ENCODE measurements at regions not wholly inside any gene's neighbourhood (a gene's known extent, or its start where the extent isn't known, plus 50 kb on each side); places are given as distances from the start of the nearest gene placed in this dataset.

- TF ChIP-seq, protein P1, sequence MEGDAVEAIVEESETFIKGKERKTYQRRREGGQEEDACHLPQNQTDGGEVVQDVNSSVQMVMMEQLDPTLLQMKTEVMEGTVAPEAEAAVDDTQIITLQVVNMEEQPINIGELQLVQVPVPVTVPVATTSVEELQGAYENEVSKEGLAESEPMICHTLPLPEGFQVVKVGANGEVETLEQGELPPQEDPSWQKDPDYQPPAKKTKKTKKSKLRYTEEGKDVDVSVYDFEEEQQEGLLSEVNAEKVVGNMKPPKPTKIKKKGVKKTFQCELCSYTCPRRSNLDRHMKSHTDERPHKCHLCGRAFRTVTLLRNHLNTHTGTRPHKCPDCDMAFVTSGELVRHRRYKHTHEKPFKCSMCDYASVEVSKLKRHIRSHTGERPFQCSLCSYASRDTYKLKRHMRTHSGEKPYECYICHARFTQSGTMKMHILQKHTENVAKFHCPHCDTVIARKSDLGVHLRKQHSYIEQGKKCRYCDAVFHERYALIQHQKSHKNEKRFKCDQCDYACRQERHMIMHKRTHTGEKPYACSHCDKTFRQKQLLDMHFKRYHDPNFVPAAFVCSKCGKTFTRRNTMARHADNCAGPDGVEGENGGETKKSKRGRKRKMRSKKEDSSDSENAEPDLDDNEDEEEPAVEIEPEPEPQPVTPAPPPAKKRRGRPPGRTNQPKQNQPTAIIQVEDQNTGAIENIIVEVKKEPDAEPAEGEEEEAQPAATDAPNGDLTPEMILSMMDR (IDR thresholded peaks at IDR 0.05; ENCODE audit: poor library complexity, severe bottlenecking), result no peak
- no peak for TF ChIP-seq TAF1 (IDR thresholded peaks at IDR 0.05; ENCODE audit: low read depth)
- TF ChIP-seq, protein P2, sequence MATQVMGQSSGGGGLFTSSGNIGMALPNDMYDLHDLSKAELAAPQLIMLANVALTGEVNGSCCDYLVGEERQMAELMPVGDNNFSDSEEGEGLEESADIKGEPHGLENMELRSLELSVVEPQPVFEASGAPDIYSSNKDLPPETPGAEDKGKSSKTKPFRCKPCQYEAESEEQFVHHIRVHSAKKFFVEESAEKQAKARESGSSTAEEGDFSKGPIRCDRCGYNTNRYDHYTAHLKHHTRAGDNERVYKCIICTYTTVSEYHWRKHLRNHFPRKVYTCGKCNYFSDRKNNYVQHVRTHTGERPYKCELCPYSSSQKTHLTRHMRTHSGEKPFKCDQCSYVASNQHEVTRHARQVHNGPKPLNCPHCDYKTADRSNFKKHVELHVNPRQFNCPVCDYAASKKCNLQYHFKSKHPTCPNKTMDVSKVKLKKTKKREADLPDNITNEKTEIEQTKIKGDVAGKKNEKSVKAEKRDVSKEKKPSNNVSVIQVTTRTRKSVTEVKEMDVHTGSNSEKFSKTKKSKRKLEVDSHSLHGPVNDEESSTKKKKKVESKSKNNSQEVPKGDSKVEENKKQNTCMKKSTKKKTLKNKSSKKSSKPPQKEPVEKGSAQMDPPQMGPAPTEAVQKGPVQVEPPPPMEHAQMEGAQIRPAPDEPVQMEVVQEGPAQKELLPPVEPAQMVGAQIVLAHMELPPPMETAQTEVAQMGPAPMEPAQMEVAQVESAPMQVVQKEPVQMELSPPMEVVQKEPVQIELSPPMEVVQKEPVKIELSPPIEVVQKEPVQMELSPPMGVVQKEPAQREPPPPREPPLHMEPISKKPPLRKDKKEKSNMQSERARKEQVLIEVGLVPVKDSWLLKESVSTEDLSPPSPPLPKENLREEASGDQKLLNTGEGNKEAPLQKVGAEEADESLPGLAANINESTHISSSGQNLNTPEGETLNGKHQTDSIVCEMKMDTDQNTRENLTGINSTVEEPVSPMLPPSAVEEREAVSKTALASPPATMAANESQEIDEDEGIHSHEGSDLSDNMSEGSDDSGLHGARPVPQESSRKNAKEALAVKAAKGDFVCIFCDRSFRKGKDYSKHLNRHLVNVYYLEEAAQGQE (IDR thresholded peaks at IDR 0.05; ENCODE audit: borderline replicate concordance), result no peak
- TF ChIP-seq RAD21 (conservative IDR thresholded peaks at IDR 0.05), result no peak
- TF ChIP-seq EZH2 (IDR thresholded peaks at IDR 0.05; ENCODE audit: borderline replicate concordance, insufficient read depth, low read length, poor library complexity, severe bottlenecking), result no peak
- TF ChIP-seq MXI1 (conservative IDR thresholded peaks at IDR 0.05; ENCODE audit: poor library complexity, severe bottlenecking), result no peak
- no peak for TF ChIP-seq EP300 (conservative IDR thresholded peaks at IDR 0.05; ENCODE audit: poor library complexity, severe bottlenecking)
Measured at GRCh38 chrX:78571849-78572248, 87.3 kb downstream of the RTL3 start.

Measured in neural cell (in vitro differentiated cells).